Esophagus muscularis mucosa (tissue), 4 donors: ENCODE measurements at regions not wholly inside any gene's neighbourhood (a gene's known extent, or its start where the extent isn't known, plus 50 kb on each side); places are given as distances from the start of the nearest gene placed in this dataset.

ENCODE experiments used
- DNase-seq: peaks from one replicate; pipeline ENCODE4 v3.0.0-alpha.2; 2017; ENCODE audit errors: extremely low spot score
- H3K27ac ChIP-seq, 4 donors: fragments of 200-600 bp; sonication (generic); replicated peaks in 1 of 4; 1 replicate in 3 of 4; 2 replicates in 1 of 4; pipeline ENCODE4 v1.5.1; 2016 to 2019; ENCODE audit warnings: mild to moderate bottlenecking in 1 of 4
- H3K27me3 ChIP-seq, 4 donors: fragments of 200-600 bp; sonication (generic); one replicate each; pipeline versions ENCODE4 v1.5.1 to v1.6.0; 2016 to 2019
- H3K36me3 ChIP-seq, 4 donors: fragments of 200-600 bp; sonication (generic); one replicate each; pipeline ENCODE4 v1.5.1; 2016 to 2019
- H3K4me1 ChIP-seq, 4 donors: fragments of 200-600 bp; sonication (generic); one replicate each; pipeline ENCODE4 v1.5.1; 2016 to 2019
- H3K4me3 ChIP-seq, 4 donors: fragments of 200-600 bp; sonication (generic); 1 replicate in 2 of 4; 2 replicates in 2 of 4; pipeline ENCODE4 v1.5.1; 2016 to 2019; ENCODE audit warnings: mild to moderate bottlenecking in 4 of 4, moderate library complexity in 1 of 4
- H3K9me3 ChIP-seq, 4 donors: fragments of 200-600 bp; sonication (generic); 1 replicate in 3 of 4; 2 replicates in 1 of 4; pipeline ENCODE4 v1.5.1; 2016 to 2019
- EP300 ChIP-seq: sonication (generic); formaldehyde crosslinking; IDR thresholded peaks from one replicate; pipeline ENCODE4 v1.6.1; 2017; ENCODE audit warnings: antibody characterized with exemption
- POLR2A ChIP-seq: fragments of 450-650 bp; IDR thresholded peaks from one replicate; pipeline ENCODE4 v1.6.1; 2017; ENCODE audit warnings: antibody characterized with exemption, moderate library complexity, mild to moderate bottlenecking, low read depth
- POLR2AphosphoS5 ChIP-seq, 2 donors: sonication (generic); formaldehyde crosslinking; IDR thresholded peaks; one replicate each; pipeline ENCODE4 v1.6.1; 2017; ENCODE audit warnings: antibody characterized with exemption in 2 of 2
- WGBS: methylation state at CpG from one replicate; pipeline ENCODE4 v1.1.5; 2018; 5-methylcytosine and 5-hydroxymethylcytosine counted together
- intact Hi-C: fragments of 100-400 bp; cut with DNase I; formaldehyde crosslinking; loops from one replicate; pipeline ENCODE4 v1.15.1; 2023
- TF ChIP-seq, protein P1 (sequence below), 3 experiments: fragments of 200-600 bp in 2 of 3; fragments of 450-650 bp in 1 of 3; sonication (generic) in 2 of 3; IDR thresholded peaks; one replicate each; pipeline ENCODE4 v1.5.1; 2017 to 2019; ENCODE audit warnings: antibody characterized with exemption in 3 of 3, mild to moderate bottlenecking in 2 of 3, moderate library complexity in 1 of 3

- intact Hi-C loops = no loop called here
- 75% methylated on average over 3 of the region's 3 CpGs for WGBS
- no peak overlapping the region for H3K27ac ChIP-seq
Measured at GRCh38 chr10:25100141-25100540, 74.7 kb upstream of the GPR158 start.

GRCh38 chr10:25101461-25102146, 73.2 kb upstream of the GPR158 start:
- intact Hi-C loops = no loop called here
- H3K9me3 ChIP-seq = no peaks in the 10 kb centered on the region
- H3K27ac ChIP-seq = no peak overlapping the region
- WGBS = 54% methylated on average over 1 of the region's 1 CpG
- TF ChIP-seq POLR2A = no peak
- no peak for TF ChIP-seq POLR2AphosphoS5 (IDR thresholded peaks at IDR 0.05)
- TF ChIP-seq, protein P1, sequence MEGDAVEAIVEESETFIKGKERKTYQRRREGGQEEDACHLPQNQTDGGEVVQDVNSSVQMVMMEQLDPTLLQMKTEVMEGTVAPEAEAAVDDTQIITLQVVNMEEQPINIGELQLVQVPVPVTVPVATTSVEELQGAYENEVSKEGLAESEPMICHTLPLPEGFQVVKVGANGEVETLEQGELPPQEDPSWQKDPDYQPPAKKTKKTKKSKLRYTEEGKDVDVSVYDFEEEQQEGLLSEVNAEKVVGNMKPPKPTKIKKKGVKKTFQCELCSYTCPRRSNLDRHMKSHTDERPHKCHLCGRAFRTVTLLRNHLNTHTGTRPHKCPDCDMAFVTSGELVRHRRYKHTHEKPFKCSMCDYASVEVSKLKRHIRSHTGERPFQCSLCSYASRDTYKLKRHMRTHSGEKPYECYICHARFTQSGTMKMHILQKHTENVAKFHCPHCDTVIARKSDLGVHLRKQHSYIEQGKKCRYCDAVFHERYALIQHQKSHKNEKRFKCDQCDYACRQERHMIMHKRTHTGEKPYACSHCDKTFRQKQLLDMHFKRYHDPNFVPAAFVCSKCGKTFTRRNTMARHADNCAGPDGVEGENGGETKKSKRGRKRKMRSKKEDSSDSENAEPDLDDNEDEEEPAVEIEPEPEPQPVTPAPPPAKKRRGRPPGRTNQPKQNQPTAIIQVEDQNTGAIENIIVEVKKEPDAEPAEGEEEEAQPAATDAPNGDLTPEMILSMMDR (IDR thresholded peaks at IDR 0.05) = no peak
- no peak for TF ChIP-seq EP300
- peak; percentile 87 for DNase-seq
- H3K4me3 ChIP-seq = no peak overlapping the region
- no peaks in the 10 kb centered on the region for H3K4me1 ChIP-seq
- H3K36me3 ChIP-seq = no peaks in the 10 kb centered on the region
- no peaks in the 10 kb centered on the region for H3K27me3 ChIP-seq

More at GRCh38 chr10:25100141-25100540, 74.7 kb upstream of the GPR158 start:
- Histone ChIP-seq H3K4me1 (no peaks in the 10 kb centered on the region), H3K9me3 (peaks cover 0 to 8% (median 7%) of the 10 kb centered on the region in 4 donors), H3K4me3 (no peak overlapping the region), H3K36me3 (no peaks in the 10 kb centered on the region), H3K27me3 (no peaks in the 10 kb centered on the region)
- no peak for DNase-seq
- no peak for TF ChIP-seq POLR2AphosphoS5 (IDR thresholded peaks at IDR 0.05)
- TF ChIP-seq POLR2A = no peak
- TF ChIP-seq, protein P1 (IDR thresholded peaks at IDR 0.05) = no peak
- no peak for TF ChIP-seq EP300

GRCh38 chr10:25102147-25102822, 72.5 kb upstream of the GPR158 start:
- Histone ChIP-seq H3K27ac (no peak overlapping the region), H3K9me3 (no peaks in the 10 kb centered on the region), H3K4me1 (no peaks in the 10 kb centered on the region), H3K36me3 (no peaks in the 10 kb centered on the region), H3K27me3 (no peaks in the 10 kb centered on the region), H3K4me3 (no peak overlapping the region)
- peak; percentile 68 for DNase-seq
- 74% methylated on average over 9 of the region's 9 CpGs for WGBS
- TF ChIP-seq EP300 = no peak
- no peak for TF ChIP-seq POLR2AphosphoS5 (IDR thresholded peaks at IDR 0.05)
- TF ChIP-seq POLR2A = no peak
- TF ChIP-seq, protein P1 (IDR thresholded peaks at IDR 0.05) = no peak
- intact Hi-C loops = no loop called here

DNA sequence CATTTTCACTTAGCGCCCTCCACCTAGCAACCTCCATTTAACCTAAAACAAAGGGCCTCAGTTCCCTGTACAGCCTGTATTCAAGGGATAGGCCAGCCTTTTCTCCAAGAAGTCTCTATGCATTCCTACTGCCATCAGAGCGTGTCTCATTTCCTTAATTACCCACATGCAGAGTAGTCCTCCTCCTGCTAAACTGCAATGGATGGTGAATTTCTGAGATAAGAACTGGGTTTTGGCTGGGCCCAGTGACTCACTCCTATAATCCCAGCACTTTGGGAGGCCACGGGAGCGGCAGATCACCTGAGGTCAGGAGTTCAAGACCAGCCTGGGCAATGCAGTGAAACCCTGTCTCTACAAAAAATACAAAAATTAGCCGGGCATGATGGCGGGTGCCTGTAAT, 71.1 kb upstream of the GPR158 start:
- no peaks in the 10 kb centered on the region for H3K36me3 ChIP-seq
- no peaks in the 10 kb centered on the region for H3K27me3 ChIP-seq
- DNase-seq = no peak
- no peak overlapping the region for H3K27ac ChIP-seq
- 95% methylated on average over 6 of the region's 6 CpGs for WGBS
- no peak overlapping the region for H3K4me3 ChIP-seq
- H3K4me1 ChIP-seq = no peaks in the 10 kb centered on the region
- TF ChIP-seq POLR2A = no peak
- no peak for TF ChIP-seq EP300
- TF ChIP-seq POLR2AphosphoS5 (IDR thresholded peaks at IDR 0.05) = no peak
- TF ChIP-seq, protein P1 (IDR thresholded peaks at IDR 0.05) = no peak
- intact Hi-C loops = no loop called here
- no peaks in the 10 kb centered on the region for H3K9me3 ChIP-seq
